MCF 10A (cell line): ENCODE measurements at regions not wholly inside any gene's neighbourhood (a gene's known extent, or its start where the extent isn't known, plus 50 kb on each side); places are given as distances from the start of the nearest gene placed in this dataset.
A peak's percentile ranks its signal among the peaks of the same experiment; 100 is the strongest.

Source experiments
- BruUV-seq: library from RNA; stranded (reverse); fragments of 400-500 nt; replicated peaks from 2 replicates; lab custom pipeline; 2021; lab: Mats Ljungman, UMichigan
- CTCF ChIA-PET: fragments of 300-600 bp; sonication (Branson Sonifier 250); formaldehyde crosslinking; extraction: SDS; loops from one replicate; lab custom pipeline; 2021; ENCODE audit warnings: antibody characterized with exemption, inconsistent platforms; lab: Yijun Ruan, JAX
- POLR2A ChIA-PET: fragments of 300-600, 350-650 bp; sonication (Branson Sonifier 250); formaldehyde crosslinking; extraction: SDS; loops from one replicate; lab custom pipeline; 2020; ENCODE audit warnings: antibody characterized with exemption, inconsistent platforms; lab: Yijun Ruan, JAX
- DNase-seq: peaks from one replicate; pipeline ENCODE4 v3.0.0-alpha.2; 2018; ENCODE audit not compliant: unreplicated experiment
- H3K27ac Mint-ChIP-seq: one replicate; pipeline ENCODE4 v1.8.0; 2022; ENCODE audit warnings: mild to moderate bottlenecking, low read depth, mixed read lengths; ENCODE audit not compliant: unreplicated experiment
- H3K27me3 Mint-ChIP-seq: one replicate; pipeline ENCODE4 v1.8.0; 2022; ENCODE audit warnings: mixed read lengths; ENCODE audit not compliant: insufficient read depth, unreplicated experiment
- H3K36me3 Mint-ChIP-seq: one replicate; pipeline ENCODE4 v1.8.0; 2022; ENCODE audit warnings: mild to moderate bottlenecking, moderate library complexity, mixed read lengths; ENCODE audit not compliant: insufficient read depth, unreplicated experiment
- H3K4me1 Mint-ChIP-seq: one replicate; pipeline ENCODE4 v1.8.0; 2022; ENCODE audit warnings: mixed read lengths; ENCODE audit not compliant: insufficient read depth, unreplicated experiment
- H3K4me3 Mint-ChIP-seq: one replicate; pipeline ENCODE4 v1.8.0; 2022; ENCODE audit warnings: mild to moderate bottlenecking, moderate library complexity, mixed read lengths; ENCODE audit not compliant: unreplicated experiment
- H3K9me3 Mint-ChIP-seq: one replicate; pipeline ENCODE4 v1.8.0; 2022; ENCODE audit warnings: mixed read lengths; ENCODE audit not compliant: unreplicated experiment
- intact Hi-C: fragments of 100-400 bp; cut with micrococcal nuclease; formaldehyde crosslinking; loops from 2 replicates; pipeline ENCODE4 v1.14.1; 2022
- TF ChIP-seq, protein P1 (sequence below): fragments of 200-600 bp; IDR thresholded peaks from one replicate; pipeline ENCODE4 v1.8.0; 2022; ENCODE audit warnings: antibody characterized with exemption, mild to moderate bottlenecking; ENCODE audit not compliant: unreplicated experiment

DNA sequence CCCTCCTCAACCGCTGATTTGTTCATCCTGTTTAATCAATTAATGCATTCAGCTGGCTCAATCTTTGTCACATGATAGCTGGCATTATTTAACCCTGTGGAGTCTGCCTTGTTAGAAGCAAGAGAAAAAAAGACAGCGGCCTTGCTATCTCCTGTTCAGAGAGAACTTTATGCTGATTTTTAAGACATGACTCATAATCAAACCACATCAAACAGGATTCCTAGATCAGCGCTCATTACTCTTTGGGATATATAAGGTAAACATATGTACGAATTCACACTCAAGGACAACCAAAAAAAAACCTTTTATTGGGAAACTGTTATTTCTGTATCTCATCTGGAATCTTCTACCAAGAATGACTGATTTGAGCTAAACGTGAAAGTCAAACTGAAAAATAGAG is 195.1 kb downstream of the C1D start:
- H3K36me3 Mint-ChIP-seq: no peaks in the 10 kb centered on the region
- ChIA-PET POLR2A (interaction anchor here (0.6 to 1.4 kb wide), 4 partner anchors 12 to 1293 kb away, joined by 3 to 7 read pairs (median 3); no protein-coding TSS in a partner anchor), CTCF (interaction anchor here (0.6 to 1.2 kb wide), 4 partner anchors 13 to 1451 kb away, joined by 3 read pairs; no protein-coding TSS in a partner anchor)
- no peaks in the 10 kb centered on the region for H3K27me3 Mint-ChIP-seq
- peaks cover 15% of the 10 kb centered on the region for H3K4me1 Mint-ChIP-seq
- H3K27ac Mint-ChIP-seq: no peak overlapping the region
- peak; percentile 30 for DNase-seq
- H3K4me3 Mint-ChIP-seq: no peak overlapping the region
- intact Hi-C loops: no loop called here
- peaks cover 7% of the 10 kb centered on the region for H3K9me3 Mint-ChIP-seq
- no TSS peak for BruUV-seq
- TF ChIP-seq, protein P1, sequence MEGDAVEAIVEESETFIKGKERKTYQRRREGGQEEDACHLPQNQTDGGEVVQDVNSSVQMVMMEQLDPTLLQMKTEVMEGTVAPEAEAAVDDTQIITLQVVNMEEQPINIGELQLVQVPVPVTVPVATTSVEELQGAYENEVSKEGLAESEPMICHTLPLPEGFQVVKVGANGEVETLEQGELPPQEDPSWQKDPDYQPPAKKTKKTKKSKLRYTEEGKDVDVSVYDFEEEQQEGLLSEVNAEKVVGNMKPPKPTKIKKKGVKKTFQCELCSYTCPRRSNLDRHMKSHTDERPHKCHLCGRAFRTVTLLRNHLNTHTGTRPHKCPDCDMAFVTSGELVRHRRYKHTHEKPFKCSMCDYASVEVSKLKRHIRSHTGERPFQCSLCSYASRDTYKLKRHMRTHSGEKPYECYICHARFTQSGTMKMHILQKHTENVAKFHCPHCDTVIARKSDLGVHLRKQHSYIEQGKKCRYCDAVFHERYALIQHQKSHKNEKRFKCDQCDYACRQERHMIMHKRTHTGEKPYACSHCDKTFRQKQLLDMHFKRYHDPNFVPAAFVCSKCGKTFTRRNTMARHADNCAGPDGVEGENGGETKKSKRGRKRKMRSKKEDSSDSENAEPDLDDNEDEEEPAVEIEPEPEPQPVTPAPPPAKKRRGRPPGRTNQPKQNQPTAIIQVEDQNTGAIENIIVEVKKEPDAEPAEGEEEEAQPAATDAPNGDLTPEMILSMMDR: no peak

- DNase-seq: peak; percentile 43
- H3K9me3 Mint-ChIP-seq: peaks cover 7% of the 10 kb centered on the region
- no peaks in the 10 kb centered on the region for H3K36me3 Mint-ChIP-seq
- TF ChIP-seq, protein P1: no peak
- intact Hi-C loops: no loop called here
- BruUV-seq: no TSS peak
- CTCF ChIA-PET: interaction anchor here (1.1 kb wide), 1 partner anchor 25 kb away, joined by 4 read pairs; no protein-coding TSS in a partner anchor
- H3K27me3 Mint-ChIP-seq: no peaks in the 10 kb centered on the region
- POLR2A ChIA-PET: interaction anchor here (0.7 to 1.2 kb wide), 3 partner anchors 12 to 113 kb away, joined by 3 read pairs; no protein-coding TSS in a partner anchor
- H3K4me3 Mint-ChIP-seq: no peak overlapping the region
- peaks cover 15% of the 10 kb centered on the region for H3K4me1 Mint-ChIP-seq
- no peak overlapping the region for H3K27ac Mint-ChIP-seq
Measured at GRCh38 chr2:67871686-67872412, 191.0 kb downstream of the C1D start.

GRCh38 chr2:67872481-67872880 is 190.3 kb downstream of the C1D start:
- Mint-ChIP-seq H3K27ac (no peak overlapping the region), H3K4me1 (peaks cover 12% of the 10 kb centered on the region), H3K27me3 (no peaks in the 10 kb centered on the region), H3K36me3 (no peaks in the 10 kb centered on the region), H3K4me3 (no peak overlapping the region), H3K9me3 (peaks cover 7% of the 10 kb centered on the region)
- ChIA-PET POLR2A (interaction anchor here (0.7 to 1.2 kb wide), 3 partner anchors 12 to 112 kb away, joined by 3 read pairs; no protein-coding TSS in a partner anchor), CTCF (no interaction called here)
- intact Hi-C loops: no loop called here
- no TSS peak for BruUV-seq
- TF ChIP-seq, protein P1: no peak
- no peak for DNase-seq

GRCh38 chr2:67873916-67874315 is 188.9 kb downstream of the C1D start:
- Mint-ChIP-seq H3K36me3 (no peaks in the 10 kb centered on the region), H3K9me3 (peaks cover 5% of the 10 kb centered on the region), H3K27ac (no peak overlapping the region), H3K4me1 (peaks cover 5% of the 10 kb centered on the region), H3K27me3 (no peaks in the 10 kb centered on the region), H3K4me3 (no peak overlapping the region)
- ChIA-PET CTCF (interaction anchor here (0.6 kb wide), 1 partner anchor 32 kb away, joined by 3 read pairs; no protein-coding TSS in a partner anchor), POLR2A (interaction anchor here (0.9 kb wide), 1 partner anchor 28 kb away, joined by 5 read pairs; no protein-coding TSS in a partner anchor)
- TF ChIP-seq, protein P1: no peak
- intact Hi-C loops: no loop called here
- DNase-seq: no peak
- BruUV-seq: no TSS peak
